ENCODE measurements at regions not wholly inside any gene's neighbourhood (a gene's known extent, or its start where the extent isn't known, plus 50 kb on each side); places are given as distances from the start of the nearest gene placed in this dataset.
"Not testable (repeated sequence)": the region's sequence is repeated elsewhere in the genome, so short reads cannot be mapped to it uniquely, and the experiment has no call there.

GRCh38 chr1:147413110-147413605 is 128.1 kb upstream of the BCL9 start:
- intact Hi-C loops (cut with DNase I, micrococcal nuclease) = no loop called here
- TF ChIP-seq, protein P1, sequence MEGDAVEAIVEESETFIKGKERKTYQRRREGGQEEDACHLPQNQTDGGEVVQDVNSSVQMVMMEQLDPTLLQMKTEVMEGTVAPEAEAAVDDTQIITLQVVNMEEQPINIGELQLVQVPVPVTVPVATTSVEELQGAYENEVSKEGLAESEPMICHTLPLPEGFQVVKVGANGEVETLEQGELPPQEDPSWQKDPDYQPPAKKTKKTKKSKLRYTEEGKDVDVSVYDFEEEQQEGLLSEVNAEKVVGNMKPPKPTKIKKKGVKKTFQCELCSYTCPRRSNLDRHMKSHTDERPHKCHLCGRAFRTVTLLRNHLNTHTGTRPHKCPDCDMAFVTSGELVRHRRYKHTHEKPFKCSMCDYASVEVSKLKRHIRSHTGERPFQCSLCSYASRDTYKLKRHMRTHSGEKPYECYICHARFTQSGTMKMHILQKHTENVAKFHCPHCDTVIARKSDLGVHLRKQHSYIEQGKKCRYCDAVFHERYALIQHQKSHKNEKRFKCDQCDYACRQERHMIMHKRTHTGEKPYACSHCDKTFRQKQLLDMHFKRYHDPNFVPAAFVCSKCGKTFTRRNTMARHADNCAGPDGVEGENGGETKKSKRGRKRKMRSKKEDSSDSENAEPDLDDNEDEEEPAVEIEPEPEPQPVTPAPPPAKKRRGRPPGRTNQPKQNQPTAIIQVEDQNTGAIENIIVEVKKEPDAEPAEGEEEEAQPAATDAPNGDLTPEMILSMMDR (IDR thresholded peaks at IDR 0.05) = no peak
- ATAC-seq (ENCODE audit: poor library complexity) (no peak), DNase-seq (no peak)
- H3K36me3 Mint-ChIP-seq (ENCODE audit: low read depth) = no peaks in the 10 kb centered on the region
- ChIA-PET CTCF (no interaction called here), POLR2A (no interaction called here)
- Histone ChIP-seq H3K36me3 (ENCODE audit: insufficient read depth, low read length) (no peaks in the 10 kb centered on the region), H3K27ac (ENCODE audit: low read depth in 1 of 2, low read length in 2 of 2) (no peak overlapping the region), H3K9me3 (ENCODE audit: control insufficient read depth in 1 of 2, insufficient read depth in 1 of 2, low read length in 2 of 2) (peaks cover 0 to 5% of the 10 kb centered on the region in 2 experiments), H3K4me3 (ENCODE audit: low read length) (no peak overlapping the region), H3K27me3 (ENCODE audit: control insufficient read depth in 1 of 2, insufficient read depth in 2 of 2, low read length in 2 of 2) (peaks cover 5 to 15% of the 10 kb centered on the region in 2 experiments), H3K4me1 (ENCODE audit: insufficient read depth, low read length) (no peaks in the 10 kb centered on the region)
- peaks cover 2% of the 10 kb centered on the region for H3K9me3 Mint-ChIP-seq
- H3K4me3 Mint-ChIP-seq = no peak overlapping the region
- H3K4me1 Mint-ChIP-seq (ENCODE audit: low read depth) = no peaks in the 10 kb centered on the region
- peaks cover 43% of the 10 kb centered on the region for H3K27me3 Mint-ChIP-seq
- H3K27ac Mint-ChIP-seq = no peak overlapping the region

GRCh38 chr1:147414505-147415163 is 126.7 kb upstream of the BCL9 start:
- CTCF ChIA-PET = no interaction called here
- H3K4me3 ChIP-seq (ENCODE audit: low read length) = no peak overlapping the region
- H3K4me1 Mint-ChIP-seq (ENCODE audit: low read depth) = no peaks in the 10 kb centered on the region
- H3K9me3 ChIP-seq (ENCODE audit: control insufficient read depth in 1 of 2, insufficient read depth in 1 of 2, low read length in 2 of 2) = peaks cover 0 to 5% of the 10 kb centered on the region in 2 experiments
- POLR2A ChIA-PET = no interaction called here
- H3K36me3 Mint-ChIP-seq (ENCODE audit: low read depth) = no peaks in the 10 kb centered on the region
- H3K27me3 Mint-ChIP-seq = peaks cover 56% of the 10 kb centered on the region
- intact Hi-C loops (cut with DNase I, micrococcal nuclease) = no loop called here
- H3K4me1 ChIP-seq (ENCODE audit: insufficient read depth, low read length) = no peaks in the 10 kb centered on the region
- DNase-seq (no peak), ATAC-seq (ENCODE audit: poor library complexity) (no peak)
- H3K4me3 Mint-ChIP-seq = no peak overlapping the region
- H3K27me3 ChIP-seq (ENCODE audit: control insufficient read depth in 1 of 2, insufficient read depth in 2 of 2, low read length in 2 of 2) = peaks cover 5 to 21% of the 10 kb centered on the region in 2 experiments
- H3K36me3 ChIP-seq (ENCODE audit: insufficient read depth, low read length) = no peaks in the 10 kb centered on the region
- no peak overlapping the region for H3K27ac Mint-ChIP-seq
- H3K9me3 Mint-ChIP-seq = no peaks in the 10 kb centered on the region
- TF ChIP-seq, protein P1 (IDR thresholded peaks at IDR 0.05) = no peak
- H3K27ac ChIP-seq (ENCODE audit: low read depth in 1 of 2, low read length in 2 of 2) = no peak overlapping the region

DNA sequence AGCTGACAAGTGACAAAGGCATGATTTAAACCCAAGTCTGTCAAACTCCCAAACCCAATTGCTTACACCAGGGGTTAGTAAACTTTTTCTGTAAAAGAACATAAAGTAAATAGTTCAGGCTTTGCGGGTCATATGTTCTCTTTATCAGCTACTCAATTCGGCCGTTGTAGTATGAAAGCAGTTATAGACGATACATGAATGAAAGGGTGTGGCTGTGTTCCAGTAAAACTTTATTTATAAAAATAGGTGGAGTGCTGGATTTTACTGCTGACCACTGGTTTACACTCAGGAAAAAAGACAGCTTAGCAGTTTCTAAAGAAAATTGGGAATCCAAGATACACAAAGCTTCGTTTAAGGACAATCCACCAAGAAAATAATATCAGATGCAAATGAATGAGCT is 124.3 kb upstream of the BCL9 start:
- no peak overlapping the region for H3K27ac Mint-ChIP-seq
- H3K4me1 Mint-ChIP-seq (ENCODE audit: low read depth) = no peaks in the 10 kb centered on the region
- H3K27me3 Mint-ChIP-seq = peaks cover 72% of the 10 kb centered on the region
- CTCF ChIA-PET = no interaction called here
- POLR2A ChIA-PET = no interaction called here
- H3K27ac ChIP-seq (ENCODE audit: low read depth in 1 of 2, low read length in 2 of 2) = no peak overlapping the region
- ATAC-seq (ENCODE audit: poor library complexity) (no peak), DNase-seq (no peak)
- H3K4me3 ChIP-seq (ENCODE audit: low read length) = no peak overlapping the region
- no peaks in the 10 kb centered on the region for H3K9me3 Mint-ChIP-seq
- no peaks in the 10 kb centered on the region for H3K36me3 ChIP-seq (ENCODE audit: insufficient read depth, low read length)
- no peaks in the 10 kb centered on the region for H3K36me3 Mint-ChIP-seq (ENCODE audit: low read depth)
- H3K4me1 ChIP-seq (ENCODE audit: insufficient read depth, low read length) = no peaks in the 10 kb centered on the region
- H3K9me3 ChIP-seq (ENCODE audit: control insufficient read depth in 1 of 2, insufficient read depth in 1 of 2, low read length in 2 of 2) = no peaks in the 10 kb centered on the region
- peaks cover 3 to 21% of the 10 kb centered on the region in 2 experiments for H3K27me3 ChIP-seq (ENCODE audit: control insufficient read depth in 1 of 2, insufficient read depth in 2 of 2, low read length in 2 of 2)
- intact Hi-C loops (cut with DNase I, micrococcal nuclease) = no loop called here
- TF ChIP-seq, protein P1 (IDR thresholded peaks at IDR 0.05) = no peak
- H3K4me3 Mint-ChIP-seq = no peak overlapping the region

- H3K36me3 Mint-ChIP-seq (ENCODE audit: low read depth); CTCF ChIA-PET; H3K27ac Mint-ChIP-seq; DNase-seq; ATAC-seq (ENCODE audit: poor library complexity); H3K27ac ChIP-seq (ENCODE audit: low read depth in 1 of 2, low read length in 2 of 2); H3K36me3 ChIP-seq (ENCODE audit: insufficient read depth, low read length); H3K9me3 ChIP-seq (ENCODE audit: control insufficient read depth in 1 of 2, insufficient read depth in 1 of 2, low read length in 2 of 2); H3K4me3 ChIP-seq (ENCODE audit: low read length); POLR2A ChIA-PET; H3K9me3 Mint-ChIP-seq; intact Hi-C loops (cut with DNase I, micrococcal nuclease); H3K4me1 ChIP-seq (ENCODE audit: insufficient read depth, low read length); H3K4me1 Mint-ChIP-seq (ENCODE audit: low read depth); H3K27me3 ChIP-seq (ENCODE audit: control insufficient read depth in 1 of 2, insufficient read depth in 2 of 2, low read length in 2 of 2); H3K4me3 Mint-ChIP-seq: not testable (repeated sequence)
- peaks cover 32% of the 10 kb centered on the region for H3K27me3 Mint-ChIP-seq
Observed at GRCh38 chr1:147423100-147423827, 118.0 kb upstream of the BCL9 start.

All from CD4-positive, alpha-beta T cell (primary cell).